ENCODE measurements at regions not wholly inside any gene's neighbourhood (a gene's known extent, or its start where the extent isn't known, plus 50 kb on each side); places are given as distances from the start of the nearest gene placed in this dataset.

GRCh38 chr2:67217398-67217797 lies 179.7 kb upstream of the ETAA1 start:
- TF ChIP-seq EZH2 (IDR thresholded peaks at IDR 0.05; ENCODE audit: borderline replicate concordance, low read depth, low read length, severe bottlenecking) (no peak), POLR2AphosphoS5 (IDR thresholded peaks at IDR 0.05; ENCODE audit: insufficient read depth, low read depth, low read length) (no peak)

Data from endothelial cell of umbilical vein (primary cell).